NCI-H2029 (cell line): ENCODE measurements at regions not wholly inside any gene's neighbourhood (a gene's known extent, or its start where the extent isn't known, plus 50 kb on each side); places are given as distances from the start of the nearest gene placed in this dataset.

Source experiments
- DNase-seq: peaks from one replicate; lab custom pipeline; 2025; lab: John Stamatoyannopoulos, UW

- DNase-seq, result no peak
Measured at GRCh38 chr18:61167902-61168301, 165.3 kb upstream of the CDH20 start.

- DNase-seq, result no peak
Measured at GRCh38 chr18:61169386-61169785, 163.8 kb upstream of the CDH20 start.

- no peak for DNase-seq
Measured at GRCh38 chr18:61172624-61173023, 160.6 kb upstream of the CDH20 start.

GRCh38 chr18:61173554-61173953, 159.7 kb upstream of the CDH20 start:
- no peak for DNase-seq

- no peak for DNase-seq
Measured at GRCh38 chr18:61183798-61184197, 149.4 kb upstream of the CDH20 start.

- no peak for DNase-seq
Measured at GRCh38 chr18:61187971-61188370, 145.3 kb upstream of the CDH20 start.

- DNase-seq, result no peak
Measured at GRCh38 chr18:61189376-61189775, 143.9 kb upstream of the CDH20 start.

GRCh38 chr18:61194726-61195125, 138.5 kb upstream of the CDH20 start:
- DNase-seq, result no peak

- no peak for DNase-seq
Measured at GRCh38 chr18:61196750-61197149, 136.5 kb upstream of the CDH20 start.

- no peak for DNase-seq
Measured at GRCh38 chr18:61198486-61198885, 134.7 kb upstream of the CDH20 start.

- no peak for DNase-seq
Measured at GRCh38 chr18:61199171-61199848, 133.9 kb upstream of the CDH20 start.

GRCh38 chr18:61201511-61201910, 131.7 kb upstream of the CDH20 start:
- DNase-seq, result no peak

- no peak for DNase-seq
Measured at GRCh38 chr18:61203151-61203550, 130.1 kb upstream of the CDH20 start.

- DNase-seq, result no peak
Measured at GRCh38 chr18:61209801-61210200, 123.4 kb upstream of the CDH20 start.

GRCh38 chr18:61216051-61216450, 117.2 kb upstream of the CDH20 start:
- DNase-seq, result no peak

GRCh38 chr18:61222206-61222605, 111.0 kb upstream of the CDH20 start:
- DNase-seq, result no peak

- DNase-seq, result no peak
Measured at GRCh38 chr18:61225336-61225735, 107.9 kb upstream of the CDH20 start.

- no peak for DNase-seq
Measured at GRCh38 chr18:61236356-61237057, 96.7 kb upstream of the CDH20 start.

- no peak for DNase-seq
Measured at GRCh38 chr18:61237529-61237928, 95.7 kb upstream of the CDH20 start.

GRCh38 chr18:61239051-61239450, 94.2 kb upstream of the CDH20 start:
- DNase-seq, result no peak

GRCh38 chr18:61241260-61241853, 91.9 kb upstream of the CDH20 start:
- DNase-seq, result no peak

GRCh38 chr18:61244632-61245031, 88.6 kb upstream of the CDH20 start:
- DNase-seq, result no peak

- no peak for DNase-seq
Measured at GRCh38 chr18:61245276-61245675, 88.0 kb upstream of the CDH20 start.
